GM12891 (cell line): ENCODE measurements at regions not wholly inside any gene's neighbourhood (a gene's known extent, or its start where the extent isn't known, plus 50 kb on each side); places are given as distances from the start of the nearest gene placed in this dataset.

ENCODE experiments used
- PAX5 ChIP-seq: IDR thresholded peaks from 2 replicates; pipeline ENCODE4 v1.6.1; 2011; ENCODE audit warnings: low read length, moderate library complexity, mild to moderate bottlenecking; ENCODE audit not compliant: insufficient read depth, severe bottlenecking
- POLR2A ChIP-seq: IDR thresholded peaks from 2 replicates; pipeline ENCODE4 v1.6.1; 2011; ENCODE audit warnings: low read depth, low read length, control low read depth
- POLR2AphosphoS5 ChIP-seq: IDR thresholded peaks from 2 replicates; pipeline ENCODE4 v1.6.1; 2011; ENCODE audit warnings: low read depth, low read length, control low read depth
- POU2F2 ChIP-seq: IDR thresholded peaks from 2 replicates; pipeline ENCODE4 v1.6.1; 2011; ENCODE audit warnings: low read depth, mild to moderate bottlenecking, control low read depth, low read length, moderate library complexity
- SPI1 ChIP-seq: IDR thresholded peaks from 2 replicates; pipeline ENCODE4 v1.6.1; 2011; ENCODE audit warnings: low read depth, low read length, control low read depth
- TAF1 ChIP-seq: IDR thresholded peaks from 2 replicates; pipeline ENCODE4 v1.6.1; 2011; ENCODE audit warnings: low read depth, low read length, control low read depth

- TF ChIP-seq SPI1 (no peak), POLR2A (no peak), POLR2AphosphoS5 (no peak), PAX5 (no peak), TAF1 (no peak), POU2F2 (no peak)
Observed at GRCh38 chr3:168961271-168961670, 702.2 kb downstream of the MECOM start.
